ENCODE measurements at regions not wholly inside any gene's neighbourhood (a gene's known extent, or its start where the extent isn't known, plus 50 kb on each side); places are given as distances from the start of the nearest gene placed in this dataset.

GRCh38 chr4:161222889-161223288 lies 940.9 kb downstream of the FSTL5 start:
- Histone ChIP-seq H3K9me2 (replicated peaks; ENCODE audit: low read length) (no peaks in the 10 kb centered on the region), H3K9me3 (ENCODE audit: low read length) (no peaks in the 10 kb centered on the region), H3F3A (ENCODE audit: low read length, unreplicated experiment) (no peaks in the 10 kb centered on the region), H3K4me3 (ENCODE audit: low read length) (no peak overlapping the region), H4K20me1 (ENCODE audit: low read length) (no peaks in the 10 kb centered on the region), H2AFZ (ENCODE audit: low read length) (no peak overlapping the region), H3K79me2 (ENCODE audit: low read length) (no peaks in the 10 kb centered on the region), H3K9ac (ENCODE audit: low read length) (no peak overlapping the region), H3K27ac (ENCODE audit: low read length) (no peak overlapping the region), H3K4me2 (ENCODE audit: low read length) (no peak overlapping the region), H3K27me3 (ENCODE audit: low read length) (no peaks in the 10 kb centered on the region), H3K36me3 (ENCODE audit: low read depth, low read length) (no peaks in the 10 kb centered on the region), H3K4me1 (ENCODE audit: insufficient read depth, low read length) (no peaks in the 10 kb centered on the region)
- POLR2A ChIA-PET (ENCODE audit: unreplicated experiment): no interaction called here
- CTCF ChIA-PET: no interaction called here
- DNase-seq: no peak
- no TSS peak for BruUV-seq (replicated peaks)
- ATAC-seq: no peak
- intact Hi-C loops (cut with micrococcal nuclease): no loop called here
- TF ChIP-seq, protein P1, sequence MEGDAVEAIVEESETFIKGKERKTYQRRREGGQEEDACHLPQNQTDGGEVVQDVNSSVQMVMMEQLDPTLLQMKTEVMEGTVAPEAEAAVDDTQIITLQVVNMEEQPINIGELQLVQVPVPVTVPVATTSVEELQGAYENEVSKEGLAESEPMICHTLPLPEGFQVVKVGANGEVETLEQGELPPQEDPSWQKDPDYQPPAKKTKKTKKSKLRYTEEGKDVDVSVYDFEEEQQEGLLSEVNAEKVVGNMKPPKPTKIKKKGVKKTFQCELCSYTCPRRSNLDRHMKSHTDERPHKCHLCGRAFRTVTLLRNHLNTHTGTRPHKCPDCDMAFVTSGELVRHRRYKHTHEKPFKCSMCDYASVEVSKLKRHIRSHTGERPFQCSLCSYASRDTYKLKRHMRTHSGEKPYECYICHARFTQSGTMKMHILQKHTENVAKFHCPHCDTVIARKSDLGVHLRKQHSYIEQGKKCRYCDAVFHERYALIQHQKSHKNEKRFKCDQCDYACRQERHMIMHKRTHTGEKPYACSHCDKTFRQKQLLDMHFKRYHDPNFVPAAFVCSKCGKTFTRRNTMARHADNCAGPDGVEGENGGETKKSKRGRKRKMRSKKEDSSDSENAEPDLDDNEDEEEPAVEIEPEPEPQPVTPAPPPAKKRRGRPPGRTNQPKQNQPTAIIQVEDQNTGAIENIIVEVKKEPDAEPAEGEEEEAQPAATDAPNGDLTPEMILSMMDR (conservative IDR thresholded peaks at IDR 0.05; ENCODE audit: low read depth, low read length): no peak
- TF ChIP-seq EZH2 (IDR thresholded peaks at IDR 0.05; ENCODE audit: low read length, unreplicated experiment) (no peak), EZH2phosphoT487 (IDR thresholded peaks at IDR 0.05; ENCODE audit: borderline replicate concordance, low read length) (no peak)

- Histone ChIP-seq H3K79me2 (ENCODE audit: low read length) (no peaks in the 10 kb centered on the region), H3K4me2 (ENCODE audit: low read length) (no peak overlapping the region), H3K9me3 (ENCODE audit: low read length) (no peaks in the 10 kb centered on the region), H3K27me3 (ENCODE audit: low read length) (no peaks in the 10 kb centered on the region), H3K9me2 (replicated peaks; ENCODE audit: low read length) (no peaks in the 10 kb centered on the region), H2AFZ (ENCODE audit: low read length) (no peak overlapping the region), H4K20me1 (ENCODE audit: low read length) (no peaks in the 10 kb centered on the region), H3K4me3 (ENCODE audit: low read length) (no peak overlapping the region), H3K9ac (ENCODE audit: low read length) (no peak overlapping the region), H3K27ac (ENCODE audit: low read length) (no peak overlapping the region), H3K36me3 (ENCODE audit: low read depth, low read length) (no peaks in the 10 kb centered on the region), H3K4me1 (ENCODE audit: insufficient read depth, low read length) (no peaks in the 10 kb centered on the region), H3F3A (ENCODE audit: low read length, unreplicated experiment) (no peaks in the 10 kb centered on the region)
- ATAC-seq (no peak), DNase-seq (no peak)
- intact Hi-C loops (cut with micrococcal nuclease): no loop called here
- CTCF ChIA-PET: no interaction called here
- TF ChIP-seq EZH2phosphoT487 (IDR thresholded peaks at IDR 0.05; ENCODE audit: borderline replicate concordance, low read length): no peak
- TF ChIP-seq, protein P1 (conservative IDR thresholded peaks at IDR 0.05; ENCODE audit: low read depth, low read length): no peak
- no peak for TF ChIP-seq EZH2 (IDR thresholded peaks at IDR 0.05; ENCODE audit: low read length, unreplicated experiment)
- BruUV-seq (replicated peaks): no TSS peak
- POLR2A ChIA-PET (ENCODE audit: unreplicated experiment): no interaction called here
Measured at GRCh38 chr4:161208564-161208963, 955.2 kb downstream of the FSTL5 start.

DNA sequence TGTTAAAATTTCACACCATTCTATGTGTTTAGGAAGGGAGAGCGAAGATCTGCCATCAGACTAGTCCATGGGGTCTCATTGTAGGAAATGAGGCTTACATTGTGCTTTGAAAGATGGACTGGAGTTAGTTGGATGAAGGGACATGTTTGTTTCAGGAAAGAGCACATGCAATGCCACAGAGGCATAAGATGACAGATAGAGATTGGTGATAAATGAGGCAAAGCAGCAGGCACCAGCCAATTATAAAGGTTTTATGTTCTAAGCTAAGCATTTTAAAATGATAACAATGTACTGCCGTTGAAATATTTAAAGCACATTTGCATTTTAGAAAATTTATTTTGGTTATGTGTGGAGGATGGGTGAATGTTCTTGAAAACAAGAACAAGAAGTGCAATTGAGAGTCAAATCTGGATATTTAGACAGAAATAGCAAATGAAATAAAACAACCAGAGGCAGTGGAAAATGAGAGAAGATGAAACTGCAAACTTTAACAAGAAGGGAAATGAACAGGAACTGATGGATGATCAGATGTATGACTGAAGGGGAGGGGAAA lies 957.2 kb downstream of the FSTL5 start:
- H3K4me1 ChIP-seq (ENCODE audit: insufficient read depth, low read length): no peaks in the 10 kb centered on the region
- no peak overlapping the region for H2AFZ ChIP-seq (ENCODE audit: low read length)
- H3K9ac ChIP-seq (ENCODE audit: low read length): no peak overlapping the region
- no peaks in the 10 kb centered on the region for H3K9me3 ChIP-seq (ENCODE audit: low read length)
- intact Hi-C loops (cut with micrococcal nuclease): no loop called here
- POLR2A ChIA-PET (ENCODE audit: unreplicated experiment): no interaction called here
- no peaks in the 10 kb centered on the region for H3K36me3 ChIP-seq (ENCODE audit: low read depth, low read length)
- CTCF ChIA-PET: no interaction called here
- no peak for TF ChIP-seq EZH2phosphoT487 (IDR thresholded peaks at IDR 0.05; ENCODE audit: borderline replicate concordance, low read length)
- no peak for TF ChIP-seq EZH2 (IDR thresholded peaks at IDR 0.05; ENCODE audit: low read length, unreplicated experiment)
- TF ChIP-seq, protein P1 (conservative IDR thresholded peaks at IDR 0.05; ENCODE audit: low read depth, low read length): no peak
- H3K4me2 ChIP-seq (ENCODE audit: low read length): no peak overlapping the region
- no peak for ATAC-seq
- no peaks in the 10 kb centered on the region for H3F3A ChIP-seq (ENCODE audit: low read length, unreplicated experiment)
- no peaks in the 10 kb centered on the region for H4K20me1 ChIP-seq (ENCODE audit: low read length)
- H3K4me3 ChIP-seq (ENCODE audit: low read length): no peak overlapping the region
- BruUV-seq (replicated peaks): no TSS peak
- no peaks in the 10 kb centered on the region for H3K79me2 ChIP-seq (ENCODE audit: low read length)
- H3K27ac ChIP-seq (ENCODE audit: low read length): no peak overlapping the region
- no peaks in the 10 kb centered on the region for H3K9me2 ChIP-seq (replicated peaks; ENCODE audit: low read length)
- DNase-seq: no peak
- H3K27me3 ChIP-seq (ENCODE audit: low read length): no peaks in the 10 kb centered on the region

Data from PC-3 (cell line).